ENCODE measurements at regions not wholly inside any gene's neighbourhood (a gene's known extent, or its start where the extent isn't known, plus 50 kb on each side); places are given as distances from the start of the nearest gene placed in this dataset.

- ChIA-PET POLR2A (no interaction called here), CTCF (interaction anchor here (1.0 kb wide), 1 partner anchor 200 kb away, joined by 3 read pairs; no protein-coding TSS in a partner anchor)
- H3K9me3 Mint-ChIP-seq, result peaks cover 47% of the 10 kb centered on the region
- H3K27me3 Mint-ChIP-seq, result no peaks in the 10 kb centered on the region
- no peak for ATAC-seq
- DNase-seq, result no peak
- no peak overlapping the region for H3K27ac Mint-ChIP-seq
- intact Hi-C loops (cut with micrococcal nuclease), result loop anchor here (10.0 kb wide), 1 partner anchor 63 kb away; no protein-coding TSS in a partner anchor
- H3K36me3 Mint-ChIP-seq (ENCODE audit: low read depth), result no peaks in the 10 kb centered on the region
- no peak for TF ChIP-seq CTCF (IDR thresholded peaks at IDR 0.05)
- H3K4me3 Mint-ChIP-seq, result no peak overlapping the region
- H3K4me1 Mint-ChIP-seq (ENCODE audit: low read depth), result no peaks in the 10 kb centered on the region
Observed at GRCh38 chr16:35908152-35908551, 2448.7 kb downstream of the TP53TG3F start.

- ChIA-PET CTCF (interaction anchor here (1.0 kb wide), 1 partner anchor 201 kb away, joined by 3 read pairs; no protein-coding TSS in a partner anchor), POLR2A (no interaction called here)
- DNase-seq, result peak; percentile 4
- Mint-ChIP-seq H3K9me3 (peaks cover 52% of the 10 kb centered on the region), H3K4me3 (no peak overlapping the region), H3K27me3 (no peaks in the 10 kb centered on the region), H3K36me3 (ENCODE audit: low read depth) (no peaks in the 10 kb centered on the region), H3K4me1 (ENCODE audit: low read depth) (no peaks in the 10 kb centered on the region), H3K27ac (no peak overlapping the region)
- peak; percentile 21 for TF ChIP-seq CTCF (IDR thresholded peaks at IDR 0.05)
- ATAC-seq, result no peak
- intact Hi-C loops (cut with micrococcal nuclease), result loop anchor here (10.0 kb wide), 1 partner anchor 64 kb away; no protein-coding TSS in a partner anchor
Observed at GRCh38 chr16:35908942-35909341, 2449.5 kb downstream of the TP53TG3F start.

- Mint-ChIP-seq H3K4me3 (no peak overlapping the region), H3K27me3 (no peaks in the 10 kb centered on the region), H3K27ac (no peak overlapping the region), H3K36me3 (ENCODE audit: low read depth) (no peaks in the 10 kb centered on the region), H3K4me1 (ENCODE audit: low read depth) (no peaks in the 10 kb centered on the region), H3K9me3 (peaks cover 49% of the 10 kb centered on the region)
- DNase-seq (no peak), ATAC-seq (no peak)
- ChIA-PET POLR2A (no interaction called here), CTCF (no interaction called here)
- intact Hi-C loops (cut with micrococcal nuclease), result loop anchor here (10.0 kb wide), 1 partner anchor 65 kb away; no protein-coding TSS in a partner anchor
- TF ChIP-seq CTCF (IDR thresholded peaks at IDR 0.05), result no peak
Observed at GRCh38 chr16:35909351-35909954, 2450.0 kb downstream of the TP53TG3F start.

- DNase-seq (no peak), ATAC-seq (no peak)
- Mint-ChIP-seq H3K36me3 (ENCODE audit: low read depth) (no peaks in the 10 kb centered on the region), H3K9me3 (peaks cover 42% of the 10 kb centered on the region), H3K4me3 (no peak overlapping the region), H3K4me1 (ENCODE audit: low read depth) (no peaks in the 10 kb centered on the region), H3K27ac (no peak overlapping the region), H3K27me3 (no peaks in the 10 kb centered on the region)
- ChIA-PET POLR2A (no interaction called here), CTCF (no interaction called here)
- intact Hi-C loops (cut with micrococcal nuclease), result no loop called here
- TF ChIP-seq CTCF (IDR thresholded peaks at IDR 0.05), result no peak
Observed at GRCh38 chr16:35910409-35910808, 2451.0 kb downstream of the TP53TG3F start.

- Mint-ChIP-seq H3K36me3 (ENCODE audit: low read depth) (no peaks in the 10 kb centered on the region), H3K4me1 (ENCODE audit: low read depth) (no peaks in the 10 kb centered on the region), H3K27ac (no peak overlapping the region), H3K27me3 (no peaks in the 10 kb centered on the region), H3K4me3 (no peak overlapping the region), H3K9me3 (peaks cover 27% of the 10 kb centered on the region)
- TF ChIP-seq CTCF (IDR thresholded peaks at IDR 0.05), result no peak
- ChIA-PET CTCF (no interaction called here), POLR2A (no interaction called here)
- intact Hi-C loops (cut with micrococcal nuclease), result no loop called here
- ATAC-seq (no peak), DNase-seq (no peak)
Observed at GRCh38 chr16:35911899-35912298, 2452.5 kb downstream of the TP53TG3F start.

Measured in activated CD8-positive, alpha-beta T cell treated with anti-CD3 and anti-CD28 coated beads for 36 hours (primary cell).